HG03432 (cell line): ENCODE measurements at regions not wholly inside any gene's neighbourhood (a gene's known extent, or its start where the extent isn't known, plus 50 kb on each side); places are given as distances from the start of the nearest gene placed in this dataset.
"Not testable (repeated sequence)": the region's sequence is repeated elsewhere in the genome, so short reads cannot be mapped to it uniquely, and the experiment has no call there.

Experiments
- ATAC-seq: cut with Tn5 transposase; IDR thresholded peaks from one replicate; pipeline ENCODE4 v1.9.1; 2021; ENCODE audit warnings: mild to moderate bottlenecking, moderate library complexity; ENCODE audit not compliant: unreplicated experiment

- not testable (repeated sequence) for ATAC-seq
These were observed 160.7 kb downstream of the DUSP6 start for GRCh38 chr12:89191597-89191996.

GRCh38 chr12:89189448-89189847 lies 162.9 kb downstream of the DUSP6 start:
- no peak for ATAC-seq

DNA sequence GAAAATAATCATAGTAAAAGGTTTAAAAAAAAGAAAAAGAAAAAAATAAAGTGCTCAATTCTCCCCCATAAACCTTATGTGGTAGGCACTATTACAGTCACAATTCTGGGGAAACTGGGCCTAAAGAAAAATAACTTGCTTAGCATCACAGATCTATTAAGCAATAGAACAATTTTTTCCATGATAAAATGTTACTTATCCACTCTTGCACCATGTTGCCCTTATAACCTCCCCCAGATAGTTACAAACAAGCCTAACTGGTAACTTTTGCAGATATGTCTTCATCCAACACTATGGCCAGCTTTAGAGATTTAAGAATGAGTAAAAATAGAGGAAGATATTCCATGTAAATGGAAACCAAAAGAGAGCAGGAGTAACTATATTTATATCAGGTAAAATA lies 164.8 kb downstream of the DUSP6 start:
- no peak for ATAC-seq

- no peak for ATAC-seq
These were observed 166.4 kb downstream of the DUSP6 start for GRCh38 chr12:89185889-89186288.

DNA sequence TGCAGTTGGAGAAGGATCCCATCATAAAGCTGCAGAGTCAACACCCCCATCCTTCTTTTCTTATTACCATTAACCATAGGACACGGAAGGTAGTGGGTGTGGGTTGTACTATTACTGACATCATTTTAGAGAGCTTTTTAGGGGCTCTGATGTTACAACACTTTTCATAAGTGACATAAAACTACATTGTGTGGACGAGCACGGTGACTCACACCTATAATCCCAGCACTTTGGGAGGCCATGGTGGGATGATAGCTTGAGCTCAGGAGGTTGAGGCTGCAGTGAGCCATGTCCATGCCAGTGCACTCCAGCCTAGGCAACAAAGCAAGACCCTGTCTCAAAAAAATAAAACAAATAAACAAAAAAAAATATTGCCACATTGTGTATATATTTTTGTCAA lies 167.1 kb downstream of the DUSP6 start:
- no peak for ATAC-seq

DNA sequence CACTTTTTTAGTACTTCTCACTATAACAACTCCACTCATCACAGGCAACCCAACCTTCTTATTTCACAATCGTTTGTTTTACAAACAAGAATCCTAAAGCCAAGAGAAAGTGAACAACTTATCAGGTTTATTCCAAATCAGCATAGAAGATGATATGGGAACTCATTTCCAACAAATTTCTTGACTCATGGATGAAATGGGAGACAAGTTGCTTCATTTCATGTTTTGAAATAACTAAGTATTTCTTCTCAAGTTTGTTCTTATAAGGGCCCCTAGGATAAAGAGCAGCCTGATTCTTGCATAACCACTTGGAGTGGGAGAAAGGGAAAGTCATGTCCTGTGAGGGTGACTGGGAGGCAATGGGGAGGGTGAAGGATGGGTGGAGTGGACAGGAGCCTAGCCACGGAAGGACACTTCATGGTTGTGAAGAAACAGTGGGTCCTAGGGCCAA lies 168.3 kb downstream of the DUSP6 start:
- ATAC-seq: no peak

- no peak for ATAC-seq
These were observed 170.9 kb downstream of the DUSP6 start for GRCh38 chr12:89181271-89181920.

- ATAC-seq: no peak
These were observed 171.8 kb downstream of the DUSP6 start for GRCh38 chr12:89180496-89180895.

GRCh38 chr12:89179983-89180382 lies 172.3 kb downstream of the DUSP6 start:
- ATAC-seq: no peak

GRCh38 chr12:89179245-89179644 lies 173.1 kb downstream of the DUSP6 start:
- ATAC-seq: no peak

DNA sequence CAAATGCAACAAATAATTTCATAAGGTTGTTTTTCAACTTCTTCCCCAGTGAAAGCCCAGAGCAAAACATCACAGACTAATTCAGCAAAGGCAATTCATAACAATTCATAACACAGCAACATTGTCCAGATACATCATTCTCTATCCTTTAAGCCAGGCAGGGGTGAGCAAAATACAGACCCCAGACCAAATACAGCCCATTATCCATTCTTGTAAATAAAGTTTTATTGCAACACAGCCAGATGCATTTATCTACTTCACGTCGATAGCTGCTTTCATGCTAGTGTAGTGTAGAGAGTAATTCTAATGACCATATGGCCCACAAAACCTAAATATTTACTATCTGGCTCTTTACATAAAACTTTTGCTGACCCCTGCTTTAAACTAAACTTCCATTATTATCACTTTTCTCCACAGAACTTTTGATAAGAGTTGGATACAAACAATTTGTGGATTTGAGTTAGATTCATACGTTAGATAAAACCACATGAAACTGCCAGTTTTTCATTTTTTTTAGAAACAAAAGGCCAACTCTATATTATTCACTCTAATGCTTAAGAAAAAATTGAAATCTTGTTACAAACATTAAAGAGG lies 174.4 kb downstream of the DUSP6 start:
- ATAC-seq: no peak

DNA sequence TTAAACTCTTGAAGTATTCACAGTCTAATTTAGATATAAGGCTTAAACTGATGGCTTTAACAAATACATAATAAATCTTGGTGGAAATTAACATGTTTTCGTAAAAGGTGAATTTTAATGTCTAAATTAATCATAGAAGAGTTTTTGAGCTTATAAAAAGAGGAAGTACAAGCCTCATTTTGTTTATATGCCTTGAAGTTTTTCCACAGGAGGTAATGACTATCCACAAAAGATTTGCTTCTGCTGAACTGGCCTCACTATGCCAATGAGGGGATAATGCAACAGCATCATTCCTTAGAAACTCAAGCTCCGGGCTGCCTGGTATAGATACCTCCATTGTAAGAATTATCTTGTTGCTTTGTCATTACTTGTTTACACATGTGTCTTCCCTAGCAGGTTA lies 175.6 kb downstream of the DUSP6 start:
- ATAC-seq: no peak

GRCh38 chr12:89173678-89174077 lies 178.6 kb downstream of the DUSP6 start:
- no peak for ATAC-seq

- no peak for ATAC-seq
These were observed 179.2 kb downstream of the DUSP6 start for GRCh38 chr12:89173096-89173495.

DNA sequence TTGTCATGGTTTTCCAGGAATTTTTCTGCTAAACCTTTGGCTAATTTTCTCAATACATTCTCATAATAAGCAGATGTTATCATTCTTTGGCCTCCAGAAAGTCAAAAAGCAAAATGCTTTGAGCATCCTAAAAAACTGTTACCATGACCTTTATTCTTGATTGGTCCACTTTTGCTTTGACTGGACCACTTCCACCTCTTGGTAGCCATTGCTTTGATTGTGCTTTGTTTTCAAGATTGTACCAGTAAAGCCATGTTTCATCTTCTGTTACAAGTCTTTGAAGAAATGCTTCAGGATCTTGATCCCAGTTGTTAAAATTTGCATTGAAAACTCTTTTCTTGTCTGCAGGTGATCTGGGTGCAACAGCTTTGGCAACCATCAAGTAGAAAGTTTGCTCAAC lies 180.1 kb downstream of the DUSP6 start:
- no peak for ATAC-seq

- no peak for ATAC-seq
These were observed 183.0 kb downstream of the DUSP6 start for GRCh38 chr12:89169321-89169720.

DNA sequence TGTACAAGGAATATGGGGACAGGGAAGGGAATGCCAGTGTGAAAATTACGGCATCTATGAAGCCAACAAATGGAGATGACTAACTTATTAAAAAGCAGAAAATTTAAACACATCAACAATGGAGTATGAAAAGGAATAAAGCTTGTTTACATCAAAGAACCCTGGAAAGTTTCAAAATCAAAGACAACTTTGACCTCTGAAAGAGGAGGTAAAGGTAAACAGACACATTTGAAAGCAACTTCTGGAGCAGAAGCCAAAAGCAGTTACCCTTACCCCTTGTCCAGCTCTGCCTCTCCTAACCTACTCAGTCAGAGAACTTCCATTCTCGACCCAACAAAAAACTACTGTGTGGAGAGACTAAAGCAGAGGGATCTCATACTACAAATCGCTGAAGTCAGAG lies 184.3 kb downstream of the DUSP6 start:
- no peak for ATAC-seq

DNA sequence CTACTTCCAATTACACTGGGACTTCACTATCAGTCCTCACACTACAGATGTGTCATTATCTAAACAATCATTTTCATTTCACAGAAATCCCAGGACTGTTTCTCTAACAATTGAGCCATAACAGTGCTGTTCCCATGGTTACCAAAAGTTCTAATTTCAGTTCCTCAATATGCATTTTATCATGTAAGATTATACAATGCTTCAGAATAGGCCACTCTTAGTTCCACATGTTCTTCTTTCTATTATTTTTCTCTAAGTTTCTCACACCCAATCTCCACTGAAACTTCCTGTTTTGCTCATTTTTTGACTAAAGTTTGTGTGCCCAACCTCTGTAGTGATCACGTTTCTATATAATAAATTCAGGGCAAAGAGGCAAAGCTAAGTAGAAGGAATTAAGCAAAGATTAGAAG lies 185.8 kb downstream of the DUSP6 start:
- ATAC-seq: peak; percentile 94

DNA sequence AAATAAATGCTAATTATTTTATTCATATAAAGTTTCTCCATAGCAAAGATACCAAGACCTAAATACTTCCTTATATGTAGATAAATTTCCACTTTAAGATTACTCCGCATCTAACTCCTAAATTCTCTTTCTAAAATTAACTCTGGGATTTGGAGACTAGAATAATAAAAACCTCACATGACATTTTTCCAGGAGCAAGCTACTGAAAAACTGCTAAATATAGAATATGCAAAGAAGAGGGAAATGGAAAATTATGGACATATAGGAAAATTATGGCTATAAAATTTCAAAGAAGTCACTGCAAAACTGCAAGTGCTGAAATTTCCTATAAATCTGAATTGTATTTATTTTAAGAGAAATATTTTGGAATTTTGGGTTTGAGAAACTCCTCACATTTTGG lies 186.2 kb downstream of the DUSP6 start:
- ATAC-seq: no peak

DNA sequence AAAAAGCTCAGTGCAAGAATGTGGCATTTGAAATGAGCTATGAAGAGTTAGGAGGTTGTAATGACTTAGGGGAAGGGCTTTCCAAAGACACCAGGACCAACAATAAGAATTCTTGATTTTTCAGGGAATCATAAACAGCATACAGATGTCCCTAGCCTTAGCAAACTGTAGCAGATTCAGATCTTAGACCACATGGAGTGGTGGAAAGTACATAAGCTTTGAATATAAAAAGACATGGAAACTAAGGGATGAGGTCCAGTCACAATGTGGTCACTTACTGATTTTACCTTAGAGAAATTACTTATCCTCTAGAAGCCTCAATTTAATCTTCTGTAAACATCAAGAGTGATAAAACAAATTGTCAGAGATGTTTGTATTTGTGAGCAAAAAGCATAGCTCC lies 186.6 kb downstream of the DUSP6 start:
- no peak for ATAC-seq

DNA sequence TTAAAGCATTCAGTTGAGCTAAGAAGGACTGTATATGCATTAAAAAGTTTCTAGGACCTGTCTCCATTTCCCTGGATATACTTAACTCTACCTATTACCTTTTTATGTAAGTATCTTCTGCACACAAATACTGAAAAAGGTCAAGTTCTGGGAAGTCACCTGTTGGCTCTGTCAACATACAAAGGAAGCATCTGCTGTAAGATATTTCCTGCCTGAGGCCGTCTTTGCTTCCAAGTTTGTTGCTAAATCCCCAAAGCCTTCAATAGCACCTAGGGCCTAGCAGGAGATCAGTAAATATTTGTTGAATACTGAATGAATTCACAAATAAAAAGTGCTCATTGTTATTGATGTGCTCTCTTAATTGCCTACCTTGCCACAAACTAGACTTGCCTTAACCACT lies 188.4 kb downstream of the DUSP6 start:
- no peak for ATAC-seq

DNA sequence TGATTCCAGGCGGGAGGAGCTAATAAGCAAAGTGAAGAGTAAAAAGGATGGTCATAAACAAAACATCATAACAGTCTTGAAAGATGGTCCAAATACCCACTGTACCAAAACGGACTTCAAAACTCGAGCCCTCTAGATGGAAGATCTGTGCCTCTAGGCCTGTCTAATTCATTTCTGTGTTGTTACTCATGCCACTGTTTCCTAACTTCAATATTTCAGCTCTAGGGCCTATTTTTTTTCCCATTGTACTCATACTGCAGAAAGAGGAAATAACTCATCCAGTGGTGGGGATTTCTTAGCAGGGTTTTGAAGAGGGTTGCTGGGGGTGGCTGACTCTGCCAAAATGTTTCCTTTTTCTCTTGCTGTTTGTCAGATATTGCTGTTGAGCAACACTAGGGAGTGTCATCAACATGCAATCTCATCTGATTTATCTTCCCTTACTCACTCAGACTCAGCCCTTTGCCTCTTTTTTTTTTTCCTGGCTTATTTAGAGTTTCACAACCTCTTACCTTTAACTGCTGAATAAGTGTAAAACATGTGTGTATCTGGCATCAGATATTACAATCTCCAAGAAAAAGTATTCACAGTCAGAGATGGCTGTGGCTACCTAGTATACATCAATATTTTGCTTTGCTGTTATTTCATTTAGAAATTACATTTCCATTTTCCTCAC lies 189.6 kb downstream of the DUSP6 start:
- ATAC-seq: peak; percentile 35
